Activated CD4-positive, CD25-positive, alpha-beta regulatory T cell treated with anti-CD3 and anti-CD28 coated beads, Interleukin-2, amount 50 U/mL, for 24 hours (primary cell): ENCODE measurements at regions not wholly inside any gene's neighbourhood (a gene's known extent, or its start where the extent isn't known, plus 50 kb on each side); places are given as distances from the start of the nearest gene placed in this dataset.

Experiments used
- ATAC-seq, 2 donors: fragments of 150-1000 bp; cut with Tn5 transposase; one replicate each; pipeline ENCODE4 v1.10.0; 2021; ENCODE audit warnings: mild to moderate bottlenecking in 1 of 2, moderate library complexity in 1 of 2

- no peak for ATAC-seq
Measured at GRCh38 chr15:69996321-69997160, 101.2 kb downstream of the TLE3 start.

DNA sequence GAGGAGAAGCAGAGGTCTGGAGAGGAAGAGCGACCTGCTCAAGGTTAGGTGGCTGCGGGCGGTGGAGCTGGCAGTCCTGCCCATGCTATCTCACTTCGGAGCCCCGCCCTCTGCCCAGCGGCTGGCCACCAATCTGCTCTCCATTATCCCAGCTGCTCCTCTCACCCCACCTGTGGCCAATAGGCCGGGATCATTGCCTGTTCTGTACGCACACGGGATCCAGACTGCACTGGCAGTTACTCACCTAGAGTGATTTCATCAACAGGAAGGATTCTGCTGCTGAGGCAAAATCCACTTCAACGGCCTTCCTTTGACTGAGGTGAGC is 100.6 kb downstream of the TLE3 start:
- no peak for ATAC-seq
